ENCODE measurements at regions not wholly inside any gene's neighbourhood (a gene's known extent, or its start where the extent isn't known, plus 50 kb on each side); places are given as distances from the start of the nearest gene placed in this dataset.

DNA sequence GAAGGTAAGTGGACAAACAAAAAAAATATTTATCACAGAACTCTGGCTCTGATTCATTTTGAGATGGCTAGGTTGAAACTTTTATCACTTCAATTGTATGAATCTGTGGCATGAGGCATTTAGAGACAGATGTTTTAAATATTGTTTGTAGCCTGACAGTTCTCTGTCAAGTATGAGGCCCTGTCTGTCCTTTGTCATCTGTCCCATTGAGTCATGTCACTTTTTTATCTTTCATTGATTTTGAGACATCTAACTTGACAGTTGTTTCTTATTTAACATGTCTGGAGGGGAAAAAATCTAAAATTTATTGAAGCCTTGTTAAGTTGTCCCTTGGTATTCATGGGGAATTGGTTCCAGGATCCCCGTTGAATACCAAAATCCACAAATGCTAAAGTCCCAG lies 829.5 kb downstream of the FSCB start:
- Histone ChIP-seq H3K36me3 (no peaks in the 10 kb centered on the region), H3K4me3 (no peak overlapping the region), H3K27ac (replicated peaks in 1 of 4) (no peak overlapping the region), H3K4me1 (no peaks in the 10 kb centered on the region), H3K9me3 (no peaks in the 10 kb centered on the region), H3K27me3 (no peaks in the 10 kb centered on the region)
- no peak for DNase-seq (ENCODE audit: extremely low spot score)
- TF ChIP-seq POLR2A (IDR thresholded peaks at IDR 0.05; ENCODE audit: low read depth) (no peak), EP300 (IDR thresholded peaks at IDR 0.05) (no peak), POLR2AphosphoS5 (IDR thresholded peaks at IDR 0.05) (no peak)
- TF ChIP-seq, protein P1, sequence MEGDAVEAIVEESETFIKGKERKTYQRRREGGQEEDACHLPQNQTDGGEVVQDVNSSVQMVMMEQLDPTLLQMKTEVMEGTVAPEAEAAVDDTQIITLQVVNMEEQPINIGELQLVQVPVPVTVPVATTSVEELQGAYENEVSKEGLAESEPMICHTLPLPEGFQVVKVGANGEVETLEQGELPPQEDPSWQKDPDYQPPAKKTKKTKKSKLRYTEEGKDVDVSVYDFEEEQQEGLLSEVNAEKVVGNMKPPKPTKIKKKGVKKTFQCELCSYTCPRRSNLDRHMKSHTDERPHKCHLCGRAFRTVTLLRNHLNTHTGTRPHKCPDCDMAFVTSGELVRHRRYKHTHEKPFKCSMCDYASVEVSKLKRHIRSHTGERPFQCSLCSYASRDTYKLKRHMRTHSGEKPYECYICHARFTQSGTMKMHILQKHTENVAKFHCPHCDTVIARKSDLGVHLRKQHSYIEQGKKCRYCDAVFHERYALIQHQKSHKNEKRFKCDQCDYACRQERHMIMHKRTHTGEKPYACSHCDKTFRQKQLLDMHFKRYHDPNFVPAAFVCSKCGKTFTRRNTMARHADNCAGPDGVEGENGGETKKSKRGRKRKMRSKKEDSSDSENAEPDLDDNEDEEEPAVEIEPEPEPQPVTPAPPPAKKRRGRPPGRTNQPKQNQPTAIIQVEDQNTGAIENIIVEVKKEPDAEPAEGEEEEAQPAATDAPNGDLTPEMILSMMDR (IDR thresholded peaks at IDR 0.05), result no peak
- intact Hi-C loops (cut with DNase I), result no loop called here
- 74% methylated on average over 1 of the region's 1 CpG for WGBS

DNA sequence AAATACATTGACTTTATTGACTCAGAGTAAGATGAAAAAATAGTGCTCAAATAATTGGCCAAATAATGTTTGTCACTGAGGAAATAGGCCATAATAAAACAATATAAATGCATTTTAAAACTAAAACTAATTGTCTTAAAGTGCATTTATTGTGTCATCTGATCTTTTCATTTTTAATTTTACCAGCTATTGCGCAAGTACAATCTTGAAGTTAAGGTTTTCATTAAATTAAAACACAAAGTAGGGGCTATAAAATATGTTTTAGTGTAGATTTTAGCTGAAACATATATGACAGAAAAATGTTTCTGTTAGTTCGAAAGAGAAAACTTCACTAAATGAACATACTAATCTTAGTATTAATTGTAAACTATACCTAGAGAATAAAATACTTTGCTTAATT lies 832.8 kb downstream of the FSCB start:
- H3K27me3 ChIP-seq, result no peaks in the 10 kb centered on the region
- no peak for TF ChIP-seq POLR2A (IDR thresholded peaks at IDR 0.05; ENCODE audit: low read depth)
- TF ChIP-seq, protein P1 (IDR thresholded peaks at IDR 0.05), result no peak
- no peak for TF ChIP-seq POLR2AphosphoS5 (IDR thresholded peaks at IDR 0.05)
- TF ChIP-seq EP300 (IDR thresholded peaks at IDR 0.05), result no peak
- H3K4me3 ChIP-seq, result no peak overlapping the region
- no peaks in the 10 kb centered on the region for H3K9me3 ChIP-seq
- H3K4me1 ChIP-seq, result no peaks in the 10 kb centered on the region
- no peak for DNase-seq (ENCODE audit: extremely low spot score)
- intact Hi-C loops (cut with DNase I), result no loop called here
- WGBS, result 86% methylated on average over 2 of the region's 2 CpGs
- H3K27ac ChIP-seq (replicated peaks in 1 of 4), result no peak overlapping the region
- no peaks in the 10 kb centered on the region for H3K36me3 ChIP-seq

DNA sequence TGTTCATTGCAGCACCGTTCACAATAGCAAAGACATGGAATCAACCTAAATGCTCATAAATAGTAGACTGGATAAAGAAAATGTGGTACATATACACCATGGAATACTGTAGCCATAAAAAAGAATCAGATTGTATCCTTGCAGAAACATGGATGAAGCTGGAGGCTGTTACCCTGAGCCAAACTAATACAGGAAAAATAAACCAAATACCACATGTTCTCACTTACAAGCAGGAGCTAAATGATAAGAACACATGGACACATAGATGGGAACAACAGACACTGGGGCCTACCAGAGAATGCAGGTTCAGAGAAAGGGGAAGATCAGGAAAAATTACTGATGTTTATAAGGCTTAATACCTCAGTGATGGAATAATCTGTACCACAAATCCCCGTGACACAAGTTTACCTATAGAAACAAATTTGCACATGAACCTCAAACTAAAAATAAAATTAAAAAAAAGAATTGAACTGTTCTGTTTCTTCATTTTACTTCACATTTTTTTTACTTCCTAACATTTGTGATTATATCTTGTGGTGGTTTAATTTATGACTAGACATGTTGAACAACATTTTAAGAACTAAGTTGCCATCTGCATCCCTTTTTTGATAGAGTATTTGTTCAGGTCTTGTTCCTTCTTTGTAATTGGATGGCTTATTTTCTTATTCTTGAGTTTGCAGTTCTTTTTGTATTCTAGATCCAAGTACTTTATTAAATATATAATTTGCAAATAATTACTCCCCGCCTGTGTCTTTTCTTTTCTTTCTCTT lies 835.2 kb downstream of the FSCB start:
- H3K9me3 ChIP-seq, result no peaks in the 10 kb centered on the region
- no peak overlapping the region for H3K4me3 ChIP-seq
- 72% methylated on average over 3 of the region's 3 CpGs for WGBS
- H3K36me3 ChIP-seq, result no peaks in the 10 kb centered on the region
- TF ChIP-seq POLR2A (IDR thresholded peaks at IDR 0.05; ENCODE audit: low read depth) (no peak), POLR2AphosphoS5 (IDR thresholded peaks at IDR 0.05) (no peak), EP300 (IDR thresholded peaks at IDR 0.05) (no peak)
- TF ChIP-seq, protein P1 (IDR thresholded peaks at IDR 0.05), result no peak
- intact Hi-C loops (cut with DNase I), result no loop called here
- H3K4me1 ChIP-seq, result no peaks in the 10 kb centered on the region
- DNase-seq (ENCODE audit: extremely low spot score), result no peak
- no peaks in the 10 kb centered on the region for H3K27me3 ChIP-seq
- H3K27ac ChIP-seq (replicated peaks in 1 of 4), result no peak overlapping the region

DNA sequence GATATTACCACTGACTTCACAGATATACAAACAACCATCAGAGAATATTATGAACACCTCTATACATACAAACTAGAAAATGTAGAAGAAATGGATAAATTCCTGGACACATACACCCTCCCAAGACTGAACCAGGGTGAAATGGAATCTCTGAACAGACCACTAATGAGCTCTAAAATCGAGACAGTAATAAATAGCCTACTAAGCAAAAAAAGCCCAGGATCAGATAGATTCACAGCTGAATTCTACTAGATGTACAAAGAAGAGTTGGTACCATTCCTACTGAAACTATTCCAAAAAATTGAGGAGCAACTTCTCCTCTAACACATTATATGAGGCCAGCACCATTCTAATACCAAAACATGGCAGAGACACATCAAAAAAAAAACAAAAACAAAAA lies 837.7 kb downstream of the FSCB start:
- Histone ChIP-seq H3K27me3 (no peaks in the 10 kb centered on the region), H3K36me3 (no peaks in the 10 kb centered on the region), H3K4me1 (no peaks in the 10 kb centered on the region), H3K9me3 (no peaks in the 10 kb centered on the region), H3K27ac (replicated peaks in 1 of 4) (no peak overlapping the region), H3K4me3 (no peak overlapping the region)
- WGBS, result 83% methylated on average over 1 of the region's 1 CpG
- TF ChIP-seq POLR2A (IDR thresholded peaks at IDR 0.05; ENCODE audit: low read depth) (no peak), EP300 (IDR thresholded peaks at IDR 0.05) (no peak), POLR2AphosphoS5 (IDR thresholded peaks at IDR 0.05) (no peak)
- TF ChIP-seq, protein P1 (IDR thresholded peaks at IDR 0.05), result no peak
- DNase-seq (ENCODE audit: extremely low spot score), result no peak
- intact Hi-C loops (cut with DNase I), result no loop called here
